HepG2 (cell line): ENCODE measurements at regions not wholly inside any gene's neighbourhood (a gene's known extent, or its start where the extent isn't known, plus 50 kb on each side); places are given as distances from the start of the nearest gene placed in this dataset.

Experiments used
- ATAC-seq: fragments of 200-7000 bp; cut with Tn5 transposase; 3 replicates; pipeline ENCODE4 v1.9.1; 2020; ENCODE audit warnings: mild to moderate bottlenecking, moderate library complexity
- BruUV-seq: library from RNA; stranded (reverse); fragments of 400-500 nt; replicated peaks from 2 replicates; lab custom pipeline; 2021; lab: Mats Ljungman, UMichigan
- CTCF ChIA-PET: fragments of 300-600 bp; formaldehyde crosslinking; extraction: SDS; loops from one replicate; lab custom pipeline; 2021; ENCODE audit warnings: low total read pairs, inconsistent platforms, low intra/inter-chr PET ratio; lab: Yijun Ruan, JAX
- POLR2A ChIA-PET: fragments of 350-600 bp; sonication (Branson Sonifier 250); formaldehyde crosslinking; loops from one replicate; lab custom pipeline; 2020; ENCODE audit warnings: antibody characterized with exemption, inconsistent platforms; lab: Yijun Ruan, JAX
- DNase-seq: peaks from one replicate; pipeline ENCODE4 v3.0.0-alpha.2; 2015; ENCODE audit warnings: low spot score
- FAIRE-seq: peaks from 3 replicates; lab custom pipeline; 2011; peaks lifted over from hg19 to GRCh38; lab: Jason Lieb, UNC
- H2AFZ ChIP-seq: one replicate; pipeline ENCODE4 v1.6.1; 2011; ENCODE audit warnings: low read length, inconsistent platforms
- H3K27ac ChIP-seq: fragments of 300-600 bp; 3 replicates; pipeline ENCODE4 v1.8.0; 2011; ENCODE audit warnings: mixed run types, mild to moderate bottlenecking, mixed read lengths, low read length, inconsistent platforms; ENCODE audit not compliant: insufficient read depth; ENCODE audit errors: extremely low read length
- H3K27me3 ChIP-seq, 2 experiments: fragments of 200-600 bp in 1 of 2; 2 replicates in 1 of 2; 3 replicates in 1 of 2; pipeline versions ENCODE4 v1.6.0 to v1.8.0; 2011; ENCODE audit warnings: low read length in 2 of 2, mild to moderate bottlenecking in 2 of 2, moderate library complexity in 2 of 2, inconsistent platforms in 1 of 2; ENCODE audit not compliant: insufficient read depth in 2 of 2, control insufficient read depth in 1 of 2
- H3K36me3 ChIP-seq, 2 experiments: fragments of 200-600 bp in 1 of 2; replicated peaks in 1 of 2; 2 replicates in 1 of 2; 3 replicates in 1 of 2; pipeline versions ENCODE4 v1.5.1 to v1.8.0; 2011; ENCODE audit warnings: low read length in 2 of 2, inconsistent platforms in 1 of 2; ENCODE audit not compliant: insufficient read depth in 2 of 2, control insufficient read depth in 1 of 2
- H3K4me1 ChIP-seq: 2 replicates; pipeline ENCODE4 v1.5.1; 2012; ENCODE audit warnings: low read length, inconsistent platforms; ENCODE audit not compliant: insufficient read depth
- H3K4me2 ChIP-seq: 2 replicates; pipeline ENCODE4 v1.6.0; 2011; ENCODE audit warnings: low read depth, low read length, inconsistent platforms
- H3K4me3 ChIP-seq, 3 experiments: fragments of 200-600 bp in 1 of 3; sonication (generic), shearing (Covaris generic) in 1 of 3; replicated peaks in 1 of 3; 2 replicates each; pipeline ENCODE4 v1.5.1; 2011 to 2016; ENCODE audit warnings: low read length in 3 of 3, inconsistent platforms in 2 of 3, low read depth in 2 of 3, mild to moderate bottlenecking in 2 of 3, control low read depth in 1 of 3, mixed read lengths in 1 of 3; ENCODE audit not compliant: insufficient read depth in 1 of 3
- H3K79me2 ChIP-seq: one replicate; pipeline ENCODE4 v1.6.1; 2011; ENCODE audit warnings: low read length, inconsistent platforms; ENCODE audit not compliant: insufficient read depth
- H3K9ac ChIP-seq: 2 replicates; pipeline ENCODE4 v1.6.0; 2011; ENCODE audit warnings: mild to moderate bottlenecking, low read depth, low read length, inconsistent platforms; ENCODE audit not compliant: insufficient read depth
- H3K9me3 ChIP-seq: 2 replicates; pipeline ENCODE4 v1.5.1; 2012; ENCODE audit warnings: mild to moderate bottlenecking, low read length
- H4K20me1 ChIP-seq: 2 replicates; pipeline ENCODE4 v1.6.0; 2011; ENCODE audit warnings: inconsistent platforms, mild to moderate bottlenecking, low read length, moderate library complexity; ENCODE audit not compliant: insufficient read depth
- CBFB ChIP-seq: sonication (generic); formaldehyde crosslinking; IDR thresholded peaks from 2 replicates; pipeline ENCODE4 v1.4.0; 2020; ENCODE audit warnings: missing genetic modification reagents
- EZH2 ChIP-seq: conservative IDR thresholded peaks from 2 replicates; pipeline ENCODE4 v1.6.1; 2012; ENCODE audit warnings: mild to moderate bottlenecking, low read depth, low read length, moderate library complexity
- GMEB2 ChIP-seq: IDR thresholded peaks from 2 replicates; pipeline ENCODE4 v1.6.1; 2016; ENCODE audit warnings: missing biosample characterization, missing genetic modification reagents, low read depth
- MEIS1 ChIP-seq: sonication (generic); formaldehyde crosslinking; IDR thresholded peaks from 2 replicates; pipeline ENCODE4 v1.9.0; 2021; ENCODE audit warnings: mild to moderate bottlenecking, missing genetic modification reagents, moderate library complexity, borderline replicate concordance
- NFATC3 ChIP-seq: sonication (generic); formaldehyde crosslinking; IDR thresholded peaks from 2 replicates; pipeline ENCODE4 v1.5.1; 2020; ENCODE audit warnings: mild to moderate bottlenecking, missing genetic modification reagents
- NR2F1 ChIP-seq, 2 experiments: fragments of 450-650 bp in 1 of 2; formaldehyde crosslinking in 1 of 2; IDR thresholded peaks; 2 replicates each; pipeline versions ENCODE4 v1.5.0 to v1.6.1; 2016 to 2020; ENCODE audit warnings: mild to moderate bottlenecking in 1 of 2, missing compliant biosample characterization in 1 of 2, missing genetic modification reagents in 1 of 2, moderate library complexity in 1 of 2
- NR3C1 ChIP-seq: sonication (generic); formaldehyde crosslinking; IDR thresholded peaks from 2 replicates; pipeline ENCODE4 v1.4.0; 2020; ENCODE audit warnings: missing genetic modification reagents
- PHF8 ChIP-seq: sonication (generic); formaldehyde crosslinking; IDR thresholded peaks from 2 replicates; pipeline ENCODE4 v1.5.0; 2020; ENCODE audit warnings: missing genetic modification reagents
- TEF ChIP-seq: sonication (generic); formaldehyde crosslinking; IDR thresholded peaks from 2 replicates; pipeline ENCODE4 v1.5.0; 2020; ENCODE audit warnings: missing genetic modification reagents
- XRCC5 ChIP-seq: fragments of 200-400 bp; formaldehyde crosslinking; optimal IDR thresholded peaks from 2 replicates; pipeline ENCODE3; 2017; ENCODE audit warnings: mild to moderate bottlenecking, low read length
- ZNF326 ChIP-seq: sonication (generic); formaldehyde crosslinking; IDR thresholded peaks from 2 replicates; pipeline ENCODE4 v1.4.0; 2020; ENCODE audit warnings: missing genetic modification reagents, borderline replicate concordance
- ZNF354B ChIP-seq: sonication (generic); formaldehyde crosslinking; IDR thresholded peaks from 2 replicates; pipeline ENCODE4 v1.8.0; 2022; ENCODE audit warnings: mild to moderate bottlenecking, missing genetic modification reagents
- ZNF879 ChIP-seq: sonication (generic); formaldehyde crosslinking; IDR thresholded peaks from 2 replicates; pipeline ENCODE4 v1.8.1; 2023; ENCODE audit warnings: missing genetic modification reagents
- WGBS: methylation state at CpG from one replicate; pipeline ENCODE4 v1.1.6; 2017; ENCODE audit warnings: low lambda C conversion rate; 5-methylcytosine and 5-hydroxymethylcytosine counted together
- in situ Hi-C: cut with HindIII; loops from 2 replicates; pipeline ENCODE4 v1.10.0; 2017; ENCODE audit warnings: low pct_unique_long_range_greater_than_20kb; ENCODE audit not compliant: extremely low pct_ligation_motif_present
- intact Hi-C: fragments of 100-400 bp; cut with micrococcal nuclease; formaldehyde crosslinking; loops from one replicate; pipeline ENCODE4 v1.10.0; 2022; ENCODE audit not compliant: unreplicated experiment
- TF ChIP-seq, protein P1 (sequence below): sonication (generic); formaldehyde crosslinking; IDR thresholded peaks from 2 replicates; pipeline ENCODE4 v1.8.0; 2022; ENCODE audit warnings: missing genetic modification reagents, mild to moderate bottlenecking, moderate library complexity, borderline replicate concordance
- TF ChIP-seq, protein P2 (sequence below): sonication (generic); formaldehyde crosslinking; IDR thresholded peaks from 2 replicates; pipeline ENCODE4 v1.8.1; 2023; ENCODE audit warnings: mild to moderate bottlenecking, missing genetic modification reagents
- TF ChIP-seq, protein P3 (sequence below): sonication (generic); formaldehyde crosslinking; IDR thresholded peaks from 2 replicates; pipeline ENCODE4 v1.4.0; 2020; ENCODE audit warnings: missing genetic modification reagents

DNA sequence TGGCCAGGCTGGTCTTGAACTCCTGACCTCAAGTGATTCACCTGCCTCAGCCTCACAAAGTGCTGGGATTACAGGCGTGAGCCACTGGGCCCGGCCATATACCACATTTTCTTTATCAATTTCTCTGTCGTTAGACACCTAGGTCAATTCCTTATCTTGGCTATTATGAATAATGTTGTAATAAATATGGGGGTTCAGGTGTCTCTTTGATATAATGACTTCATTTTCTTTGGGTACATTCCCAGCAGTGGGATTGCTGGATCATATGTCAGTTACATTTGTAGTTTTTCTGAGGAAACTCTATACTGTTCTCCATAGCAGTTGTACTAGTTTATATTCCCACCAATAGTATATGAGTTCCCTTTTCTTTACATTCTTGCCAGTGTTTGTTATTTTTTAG is 67.8 kb upstream of the DDHD1 start (continued):
- TF ChIP-seq GMEB2 (CRISPR knock-in tag): no peak

- intact Hi-C loops (no loop called here), in situ Hi-C loops (no loop called here)
- H2AFZ ChIP-seq: no peak overlapping the region
- ChIA-PET POLR2A (interaction anchor here (1.2 kb wide), 1 partner anchor 1136 kb away, joined by 3 read pairs; no protein-coding TSS in a partner anchor), CTCF (no interaction called here)
- ATAC-seq (no peak), FAIRE-seq (no peak), DNase-seq (no peak)
- H3K4me1 ChIP-seq: peaks cover 5% of the 10 kb centered on the region; the same call in 1 of the 2 replicates
- H3K9ac ChIP-seq: peak overlapping the region; percentile 55
- no peaks in the 10 kb centered on the region for H3K27me3 ChIP-seq
- H3K4me3 ChIP-seq: peak overlapping the region in 2 of 3 experiments; percentile 53 to 71; a peak in 3 of 6 replicates
- no peaks in the 10 kb centered on the region for H4K20me1 ChIP-seq
- peak overlapping the region; percentile 86 for H3K4me2 ChIP-seq
- no peaks in the 10 kb centered on the region for H3K79me2 ChIP-seq
- BruUV-seq: no TSS peak
- 43% methylated on average over 2 of the region's 2 CpGs for WGBS
- no peak overlapping the region for H3K27ac ChIP-seq
- H3K36me3 ChIP-seq: no peaks in the 10 kb centered on the region
- H3K9me3 ChIP-seq: no peaks in the 10 kb centered on the region
- TF ChIP-seq ZNF879 (CRISPR knock-in tag): no peak
- TF ChIP-seq, protein P1, sequence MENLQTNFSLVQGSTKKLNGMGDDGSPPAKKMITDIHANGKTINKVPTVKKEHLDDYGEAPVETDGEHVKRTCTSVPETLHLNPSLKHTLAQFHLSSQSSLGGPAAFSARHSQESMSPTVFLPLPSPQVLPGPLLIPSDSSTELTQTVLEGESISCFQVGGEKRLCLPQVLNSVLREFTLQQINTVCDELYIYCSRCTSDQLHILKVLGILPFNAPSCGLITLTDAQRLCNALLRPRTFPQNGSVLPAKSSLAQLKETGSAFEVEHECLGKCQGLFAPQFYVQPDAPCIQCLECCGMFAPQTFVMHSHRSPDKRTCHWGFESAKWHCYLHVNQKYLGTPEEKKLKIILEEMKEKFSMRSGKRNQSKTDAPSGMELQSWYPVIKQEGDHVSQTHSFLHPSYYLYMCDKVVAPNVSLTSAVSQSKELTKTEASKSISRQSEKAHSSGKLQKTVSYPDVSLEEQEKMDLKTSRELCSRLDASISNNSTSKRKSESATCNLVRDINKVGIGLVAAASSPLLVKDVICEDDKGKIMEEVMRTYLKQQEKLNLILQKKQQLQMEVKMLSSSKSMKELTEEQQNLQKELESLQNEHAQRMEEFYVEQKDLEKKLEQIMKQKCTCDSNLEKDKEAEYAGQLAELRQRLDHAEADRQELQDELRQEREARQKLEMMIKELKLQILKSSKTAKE (CRISPR knock-in tag): no peak
- TF ChIP-seq NR3C1 (CRISPR knock-in tag): no peak
- no peak for TF ChIP-seq XRCC5
- no peak for TF ChIP-seq CBFB
- TF ChIP-seq EZH2: no peak
- no peak for TF ChIP-seq TEF (CRISPR knock-in tag)
- no peak for TF ChIP-seq PHF8 (CRISPR knock-in tag)
- TF ChIP-seq, protein P2, sequence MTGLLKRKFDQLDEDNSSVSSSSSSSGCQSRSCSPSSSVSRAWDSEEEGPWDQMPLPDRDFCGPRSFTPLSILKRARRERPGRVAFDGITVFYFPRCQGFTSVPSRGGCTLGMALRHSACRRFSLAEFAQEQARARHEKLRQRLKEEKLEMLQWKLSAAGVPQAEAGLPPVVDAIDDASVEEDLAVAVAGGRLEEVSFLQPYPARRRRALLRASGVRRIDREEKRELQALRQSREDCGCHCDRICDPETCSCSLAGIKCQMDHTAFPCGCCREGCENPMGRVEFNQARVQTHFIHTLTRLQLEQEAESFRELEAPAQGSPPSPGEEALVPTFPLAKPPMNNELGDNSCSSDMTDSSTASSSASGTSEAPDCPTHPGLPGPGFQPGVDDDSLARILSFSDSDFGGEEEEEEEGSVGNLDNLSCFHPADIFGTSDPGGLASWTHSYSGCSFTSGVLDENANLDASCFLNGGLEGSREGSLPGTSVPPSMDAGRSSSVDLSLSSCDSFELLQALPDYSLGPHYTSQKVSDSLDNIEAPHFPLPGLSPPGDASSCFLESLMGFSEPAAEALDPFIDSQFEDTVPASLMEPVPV (CRISPR knock-in tag): no peak
- no peak for TF ChIP-seq ZNF354B (CRISPR knock-in tag)
- no peak for TF ChIP-seq ZNF326 (CRISPR knock-in tag)
- TF ChIP-seq NR2F1 (CRISPR knock-in tag; IDR thresholded peaks at IDR 0.05): no peak
- no peak for TF ChIP-seq NFATC3
- TF ChIP-seq, protein P3, sequence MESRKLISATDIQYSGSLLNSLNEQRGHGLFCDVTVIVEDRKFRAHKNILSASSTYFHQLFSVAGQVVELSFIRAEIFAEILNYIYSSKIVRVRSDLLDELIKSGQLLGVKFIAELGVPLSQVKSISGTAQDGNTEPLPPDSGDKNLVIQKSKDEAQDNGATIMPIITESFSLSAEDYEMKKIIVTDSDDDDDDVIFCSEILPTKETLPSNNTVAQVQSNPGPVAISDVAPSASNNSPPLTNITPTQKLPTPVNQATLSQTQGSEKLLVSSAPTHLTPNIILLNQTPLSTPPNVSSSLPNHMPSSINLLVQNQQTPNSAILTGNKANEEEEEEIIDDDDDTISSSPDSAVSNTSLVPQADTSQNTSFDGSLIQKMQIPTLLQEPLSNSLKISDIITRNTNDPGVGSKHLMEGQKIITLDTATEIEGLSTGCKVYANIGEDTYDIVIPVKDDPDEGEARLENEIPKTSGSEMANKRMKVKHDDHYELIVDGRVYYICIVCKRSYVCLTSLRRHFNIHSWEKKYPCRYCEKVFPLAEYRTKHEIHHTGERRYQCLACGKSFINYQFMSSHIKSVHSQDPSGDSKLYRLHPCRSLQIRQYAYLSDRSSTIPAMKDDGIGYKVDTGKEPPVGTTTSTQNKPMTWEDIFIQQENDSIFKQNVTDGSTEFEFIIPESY (CRISPR knock-in tag): no peak
- no peak for TF ChIP-seq MEIS1
Observed at GRCh38 chr14:53218161-53218560, 65.0 kb upstream of the DDHD1 start.
